GM12891 (cell line): ENCODE measurements at regions not wholly inside any gene's neighbourhood (a gene's known extent, or its start where the extent isn't known, plus 50 kb on each side); places are given as distances from the start of the nearest gene placed in this dataset.

ENCODE experiments used
- DNase-seq: peaks from one replicate; pipeline ENCODE4 v3.0.0; 2011; ENCODE audit warnings: low spot score; ENCODE audit not compliant: insufficient read length
- FAIRE-seq: peaks from 2 replicates; lab custom pipeline; 2011; peaks lifted over from hg19 to GRCh38; lab: Jason Lieb, UNC
- PAX5 ChIP-seq: IDR thresholded peaks from 2 replicates; pipeline ENCODE4 v1.6.1; 2011; ENCODE audit warnings: low read length, moderate library complexity, mild to moderate bottlenecking; ENCODE audit not compliant: insufficient read depth, severe bottlenecking
- POLR2A ChIP-seq: IDR thresholded peaks from 2 replicates; pipeline ENCODE4 v1.6.1; 2011; ENCODE audit warnings: low read depth, low read length, control low read depth
- POLR2AphosphoS5 ChIP-seq: IDR thresholded peaks from 2 replicates; pipeline ENCODE4 v1.6.1; 2011; ENCODE audit warnings: low read depth, low read length, control low read depth
- POU2F2 ChIP-seq: IDR thresholded peaks from 2 replicates; pipeline ENCODE4 v1.6.1; 2011; ENCODE audit warnings: low read depth, mild to moderate bottlenecking, control low read depth, low read length, moderate library complexity
- SPI1 ChIP-seq: IDR thresholded peaks from 2 replicates; pipeline ENCODE4 v1.6.1; 2011; ENCODE audit warnings: low read depth, low read length, control low read depth
- TAF1 ChIP-seq: IDR thresholded peaks from 2 replicates; pipeline ENCODE4 v1.6.1; 2011; ENCODE audit warnings: low read depth, low read length, control low read depth

DNA sequence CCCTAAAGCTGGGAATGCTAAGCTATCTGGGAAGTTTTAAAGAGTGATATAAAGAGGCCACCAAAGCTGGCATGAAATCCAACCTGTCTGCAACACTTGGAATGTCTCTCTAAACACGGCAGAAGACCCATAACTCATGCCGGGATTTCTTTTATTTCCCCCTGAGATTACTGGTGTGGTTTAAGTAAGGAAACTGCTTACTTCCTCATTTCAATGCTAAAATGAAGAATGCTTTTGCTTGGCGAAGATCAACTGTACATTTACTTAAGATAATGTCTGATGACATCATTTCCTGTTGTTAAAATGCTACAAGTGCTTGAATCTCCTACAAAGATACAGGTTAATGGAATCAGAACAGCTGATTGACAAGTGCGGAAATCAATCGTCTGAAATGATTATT, 353.8 kb upstream of the SALL3 start:
- TF ChIP-seq SPI1 (no peak), PAX5 (no peak), POLR2AphosphoS5 (no peak), TAF1 (no peak), POLR2A (no peak), POU2F2 (no peak)
- DNase-seq (no peak), FAIRE-seq (no peak)

DNA sequence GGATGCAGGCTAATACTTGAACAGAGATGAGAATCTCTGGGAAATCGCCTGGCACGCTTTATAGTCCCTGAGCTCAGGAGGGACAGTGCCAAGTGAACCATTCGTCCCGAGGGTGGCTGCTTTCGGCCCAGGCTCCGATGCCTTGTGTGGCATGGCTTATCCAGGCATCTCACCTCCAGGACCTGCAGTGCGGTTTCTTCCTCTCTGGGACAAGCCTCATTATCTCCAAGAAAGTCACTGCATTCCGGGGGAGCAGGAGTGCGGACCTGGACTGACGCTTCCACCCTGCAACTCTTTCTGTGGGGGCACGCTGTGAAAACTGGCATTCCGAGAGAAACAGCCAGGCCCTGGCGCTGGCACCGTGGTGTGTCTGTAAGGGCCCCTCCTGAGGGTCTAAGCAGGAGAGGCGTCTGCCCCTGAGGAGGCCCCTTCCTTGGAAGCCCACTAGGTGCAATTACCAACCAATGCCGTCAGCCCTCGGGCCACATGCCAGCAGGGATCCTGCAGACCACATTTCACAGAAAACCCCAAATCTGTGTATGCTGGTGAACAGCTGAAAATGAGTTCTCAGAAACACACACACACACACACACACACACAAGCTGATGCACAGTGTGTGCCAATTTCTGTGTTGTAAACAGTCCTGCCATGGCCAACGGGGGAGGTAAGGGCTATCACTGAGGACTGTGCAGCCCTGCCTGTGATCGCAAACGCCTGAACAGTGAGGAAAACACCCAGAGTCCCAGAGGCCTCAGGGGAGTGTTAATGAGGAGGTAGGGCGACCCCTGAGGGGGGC, 351.9 kb upstream of the SALL3 start:
- FAIRE-seq (no peak), DNase-seq (no peak)
- no peak for TF ChIP-seq POLR2AphosphoS5
- no peak for TF ChIP-seq SPI1
- TF ChIP-seq POLR2A, result no peak

DNA sequence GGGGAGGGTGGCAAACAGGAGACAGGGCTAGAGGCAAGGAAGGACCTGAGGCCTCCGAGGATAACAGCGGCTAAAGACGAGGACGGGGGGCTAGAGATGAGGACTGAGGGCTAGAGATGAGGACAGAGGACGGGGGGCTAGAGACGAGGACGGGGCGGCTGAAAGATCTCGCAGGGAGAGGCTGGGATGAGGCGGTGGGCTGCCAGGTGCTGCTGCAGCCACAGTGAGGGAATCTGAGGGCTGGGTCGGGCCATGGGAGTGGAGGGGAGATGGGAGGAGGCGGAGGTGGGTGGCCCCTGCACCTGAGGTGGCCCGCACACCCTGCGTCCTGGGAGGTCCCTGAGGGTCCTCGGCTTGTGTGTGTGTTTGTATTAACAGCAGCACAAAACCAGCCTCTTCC, 350.2 kb upstream of the SALL3 start:
- TF ChIP-seq PAX5 (no peak), POLR2A (no peak), TAF1 (no peak), POU2F2 (no peak), POLR2AphosphoS5 (no peak), SPI1 (no peak)
- FAIRE-seq (no peak), DNase-seq (no peak)

DNA sequence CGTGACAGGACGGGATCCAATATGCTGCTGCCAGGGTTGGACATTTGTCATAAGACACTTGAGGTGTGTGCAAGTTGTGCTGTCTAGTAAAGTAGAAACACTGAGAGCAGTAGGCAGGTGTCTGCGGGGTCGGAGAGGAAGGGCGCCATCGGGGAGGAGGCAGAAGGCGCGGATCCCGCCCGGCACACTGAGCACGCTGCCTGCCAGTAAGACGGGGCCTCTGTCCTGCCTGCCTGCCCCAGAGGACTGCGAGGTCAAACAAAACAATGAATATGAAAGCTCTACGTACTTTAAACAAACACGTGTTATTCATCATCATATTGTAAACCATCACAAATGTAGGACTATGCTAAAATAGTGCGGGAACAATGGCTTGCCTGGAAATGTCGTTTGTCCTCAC, 349.3 kb upstream of the SALL3 start:
- no peak for FAIRE-seq
- TF ChIP-seq POU2F2 (no peak), POLR2AphosphoS5 (no peak), POLR2A (no peak), PAX5 (no peak), TAF1 (no peak), SPI1 (no peak)
- no peak for DNase-seq

DNA sequence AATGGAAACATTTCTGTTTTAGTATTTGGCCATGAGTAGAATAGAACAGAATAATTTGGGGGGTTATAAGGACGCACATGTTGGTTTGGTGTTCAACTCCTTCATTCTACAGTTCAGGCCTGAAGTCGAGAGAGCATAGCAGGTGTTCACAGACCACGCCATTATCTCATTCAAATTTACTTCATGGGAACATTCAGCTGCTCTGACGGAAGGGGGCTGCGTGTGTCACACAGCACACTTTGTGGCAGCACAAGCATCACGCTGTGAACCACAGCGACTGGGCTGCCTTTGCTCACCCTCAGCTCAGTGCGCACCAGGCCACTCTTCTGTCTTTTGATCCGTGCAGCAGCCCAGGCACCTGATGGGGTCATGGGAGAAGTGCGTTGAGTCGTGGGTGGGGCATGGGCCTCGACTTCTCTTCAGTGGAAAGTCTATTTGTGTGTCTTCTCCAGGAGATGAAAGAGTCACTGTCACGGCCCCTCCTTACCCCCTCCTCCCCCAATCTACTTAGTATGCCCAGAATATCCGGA, 348.6 kb upstream of the SALL3 start:
- no peak for DNase-seq
- no peak for FAIRE-seq

DNA sequence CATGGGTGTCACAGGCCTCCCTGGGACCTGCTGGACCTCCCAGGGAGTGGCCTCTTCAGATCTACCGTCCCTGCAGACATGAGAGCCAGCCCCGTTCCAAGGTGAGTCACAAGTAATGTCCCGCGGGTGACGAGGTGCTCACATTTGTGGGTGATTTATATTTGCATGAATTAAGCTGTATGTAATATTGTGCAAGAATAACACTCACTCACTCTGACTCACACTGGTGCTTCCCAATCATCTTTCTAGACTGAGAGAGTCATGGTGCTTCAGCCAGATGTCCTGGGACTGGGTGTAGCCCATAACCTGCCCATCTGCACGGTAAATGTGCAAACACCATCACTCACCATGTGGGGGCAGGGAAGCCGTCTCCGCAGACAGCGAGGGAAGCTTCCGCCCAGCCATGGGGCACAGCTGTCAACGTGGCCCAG, 347.5 kb upstream of the SALL3 start:
- TF ChIP-seq POLR2AphosphoS5 (no peak), SPI1 (no peak), TAF1 (no peak), POU2F2 (no peak), PAX5 (no peak), POLR2A (no peak)
- no peak for FAIRE-seq
- DNase-seq, result no peak

More for the DNA sequence above, 348.6 kb upstream of the SALL3 start:
- no peak for TF ChIP-seq POLR2AphosphoS5
- TF ChIP-seq TAF1, result no peak

DNA sequence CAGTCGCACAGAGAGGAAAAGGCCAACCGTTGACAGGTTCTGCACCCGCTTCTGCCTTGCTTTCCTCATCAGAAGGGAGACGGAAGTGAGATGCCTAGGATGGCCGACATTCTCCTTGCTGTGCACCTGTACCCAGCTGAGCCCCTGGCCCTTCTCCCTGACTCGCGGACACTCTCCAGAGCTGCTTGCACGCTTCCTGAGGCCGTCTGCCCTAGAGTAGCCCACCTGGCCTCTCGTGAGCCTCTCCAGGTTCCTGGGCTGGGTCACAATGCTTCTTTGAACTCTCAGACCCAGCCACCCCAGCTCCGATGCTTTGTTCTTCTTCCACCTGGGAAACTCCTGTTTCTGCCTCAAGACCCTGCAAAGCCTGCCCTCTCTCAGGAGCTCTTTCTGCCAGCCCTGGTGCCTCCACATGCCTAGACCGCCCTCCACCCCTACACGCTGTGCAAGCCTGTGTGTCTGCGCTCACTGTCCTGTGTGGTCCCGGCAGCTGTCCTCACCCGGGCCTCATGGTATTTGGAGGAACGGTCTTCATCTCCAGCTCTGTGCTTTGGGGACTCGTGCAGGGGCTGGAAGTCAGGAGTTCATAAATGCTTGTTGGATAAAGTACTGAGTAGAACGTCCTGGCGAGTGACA, 345.4 kb upstream of the SALL3 start:
- FAIRE-seq (no peak), DNase-seq (no peak)
- TF ChIP-seq POLR2A (no peak), POLR2AphosphoS5 (no peak), PAX5 (no peak), SPI1 (no peak), POU2F2 (no peak), TAF1 (no peak)

DNA sequence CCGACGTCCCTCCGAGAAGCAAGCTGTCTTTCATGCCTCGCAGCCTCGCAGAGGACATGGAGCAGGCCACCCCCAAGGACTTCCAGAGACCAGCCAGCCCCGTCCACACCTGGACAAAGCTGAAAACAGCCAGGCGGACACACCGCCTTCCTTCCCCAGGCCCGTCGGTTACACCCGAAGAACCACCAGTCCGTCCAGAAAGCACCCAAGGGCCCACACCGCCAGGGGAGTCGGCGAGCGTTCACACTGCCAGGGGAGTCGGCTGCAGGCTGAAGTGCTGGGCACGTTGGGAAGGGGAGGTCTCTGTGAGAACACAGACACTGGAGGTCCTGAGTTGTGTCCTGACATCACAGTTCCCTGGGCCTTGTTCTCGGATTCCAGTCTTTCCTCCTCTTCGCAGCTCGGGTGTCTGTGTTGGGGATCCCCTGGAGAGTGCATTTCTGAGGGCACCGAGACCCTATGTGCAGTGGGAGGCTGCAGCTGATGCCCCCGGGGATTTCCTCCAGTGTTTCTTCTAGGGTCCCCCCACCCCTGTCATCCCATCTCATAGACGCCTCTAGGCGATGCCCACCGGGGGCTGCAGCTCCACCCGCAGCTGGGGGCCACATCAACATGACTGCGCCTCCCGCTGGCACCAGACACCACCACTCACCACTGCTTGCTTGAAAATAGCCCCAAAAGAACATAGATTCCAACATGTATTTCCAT, 344.4 kb upstream of the SALL3 start:
- no peak for FAIRE-seq
- DNase-seq, result no peak
- no peak for TF ChIP-seq TAF1

DNA sequence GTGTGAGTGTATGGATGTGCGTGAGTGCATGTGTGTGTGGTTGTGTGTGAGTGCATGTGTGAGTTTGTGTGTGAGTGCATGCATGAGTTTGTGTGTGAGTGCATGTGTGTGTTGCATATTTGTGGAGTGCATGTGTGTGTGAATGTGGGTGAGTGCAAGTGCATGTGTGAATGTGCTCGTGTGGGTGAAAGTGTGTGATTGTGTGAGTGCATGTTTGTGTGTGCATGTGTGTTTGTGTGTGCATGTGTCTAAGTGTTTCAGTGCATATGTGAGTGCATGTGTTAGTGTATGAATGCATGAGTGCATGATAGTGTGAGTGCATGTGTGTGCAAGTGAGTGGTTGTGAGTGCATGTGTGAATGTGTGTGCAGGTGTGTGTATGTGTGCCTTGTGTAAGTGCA, 343.4 kb upstream of the SALL3 start:
- FAIRE-seq (no peak), DNase-seq (no peak)
- no peak for TF ChIP-seq POU2F2
- TF ChIP-seq TAF1, result no peak
- TF ChIP-seq PAX5, result no peak
- no peak for TF ChIP-seq SPI1
- no peak for TF ChIP-seq POLR2AphosphoS5
- no peak for TF ChIP-seq POLR2A

DNA sequence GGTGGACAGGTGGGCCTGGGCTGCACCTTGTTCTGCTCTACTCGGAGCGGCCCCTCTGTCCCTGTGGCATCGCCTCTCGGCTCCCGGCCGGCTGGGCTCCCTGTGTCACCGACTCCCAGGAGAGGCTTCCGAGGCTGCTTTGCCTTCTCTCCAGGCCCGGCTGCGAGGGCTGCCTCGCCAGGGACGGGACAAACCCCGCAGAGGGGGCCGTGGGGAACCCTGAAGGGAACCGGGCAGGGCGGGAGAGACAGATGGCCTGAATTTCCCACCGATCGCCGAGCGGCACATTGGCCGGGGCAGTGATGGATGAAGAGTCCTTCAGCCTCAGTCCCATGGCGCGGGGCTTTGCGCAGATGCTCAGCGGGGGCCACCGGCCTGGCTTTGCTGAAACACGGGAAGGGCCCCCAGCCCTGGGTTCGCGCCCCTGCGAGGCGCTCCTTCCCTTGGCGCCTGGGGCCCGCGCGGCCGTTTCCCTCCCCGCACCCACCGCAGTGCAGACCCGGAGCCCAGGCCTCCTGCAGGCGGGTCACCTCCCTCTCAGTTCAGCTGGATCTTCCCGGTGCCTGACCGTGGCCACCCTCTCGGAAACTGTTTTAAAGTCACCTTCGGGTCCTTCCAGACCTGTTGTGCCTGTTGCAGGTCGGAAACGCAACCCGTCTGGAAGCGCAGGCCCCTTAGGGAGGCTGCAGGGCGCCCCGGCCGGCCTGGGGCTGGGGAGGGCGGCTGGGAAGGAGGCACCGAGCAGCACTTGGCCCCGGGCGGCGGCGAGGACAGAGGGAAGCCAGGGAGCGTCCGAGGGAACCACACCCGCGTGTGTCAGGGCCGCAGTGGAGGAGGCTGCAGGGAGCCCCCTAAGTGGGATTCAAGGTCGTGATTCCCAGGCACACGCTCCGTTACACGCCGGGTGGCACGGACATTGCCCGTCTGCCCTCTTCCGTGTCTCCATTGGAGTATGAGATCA, 341.9 kb upstream of the SALL3 start:
- DNase-seq (no peak), FAIRE-seq (no peak)
- TF ChIP-seq PAX5, result no peak
- no peak for TF ChIP-seq TAF1
- TF ChIP-seq POLR2A, result no peak
- no peak for TF ChIP-seq POU2F2
- no peak for TF ChIP-seq POLR2AphosphoS5
- no peak for TF ChIP-seq SPI1
